Right cardiac atrium (tissue), 5 donors: ENCODE measurements at regions not wholly inside any gene's neighbourhood (a gene's known extent, or its start where the extent isn't known, plus 50 kb on each side); places are given as distances from the start of the nearest gene placed in this dataset.
"Not testable (repeated sequence)": the region's sequence is repeated elsewhere in the genome, so short reads cannot be mapped to it uniquely, and the experiment has no call there.

Source experiments
- ATAC-seq, 2 donors: fragments of 200-7000 bp; cut with Tn5 transposase; one replicate each; pipeline versions ENCODE4 v1.8.0 to v1.9.1; 2020; ENCODE audit warnings: moderate library complexity in 2 of 2, mild to moderate bottlenecking in 1 of 2
- DNase-seq, 3 donors: peaks; one replicate each; pipeline ENCODE4 v3.0.0-alpha.2; 2020
- H3K27ac ChIP-seq: one replicate; pipeline ENCODE4 v1.5.1; 2013; ENCODE audit warnings: mild to moderate bottlenecking, low read length, control low read depth, moderate library complexity
- H3K27me3 ChIP-seq: one replicate; pipeline ENCODE4 v1.6.1; 2013; ENCODE audit not compliant: control insufficient read depth, insufficient read depth
- H3K4me1 ChIP-seq: one replicate; pipeline ENCODE4 v1.6.1; 2013; ENCODE audit warnings: low read length; ENCODE audit not compliant: control insufficient read depth, insufficient read depth
- H3K4me3 ChIP-seq: one replicate; pipeline ENCODE4 v1.5.1; 2013; ENCODE audit warnings: low read length, control low read depth
- H3K9me3 ChIP-seq: one replicate; pipeline ENCODE4 v1.6.1; 2013; ENCODE audit warnings: low read length; ENCODE audit not compliant: control insufficient read depth
- WGBS: extraction: QIAGEN DNeasy Blood & Tissue Kit; methylation state at CpG from one replicate; pipeline ENCODE4 v1.1.7; 2013; 5-methylcytosine and 5-hydroxymethylcytosine counted together
- intact Hi-C, 4 donors: fragments of 100-400 bp; cut with DNase I; formaldehyde crosslinking; loops; one replicate each; pipeline versions ENCODE4 v1.11.0 to v1.14.0; 2022 to 2023
- donor health status: healthy with polysubstance abuse.
- donor health status: DM: no; HTN: yes; CAD: no.
- donor health status: DM: no; HTN: no; CAD: no.
- donor health status: DM: no; HTN: yes; CAD: no; lungs with severe emphysema.
- donor health status: DM: yes; HTN: yes; CAD: no.

DNA sequence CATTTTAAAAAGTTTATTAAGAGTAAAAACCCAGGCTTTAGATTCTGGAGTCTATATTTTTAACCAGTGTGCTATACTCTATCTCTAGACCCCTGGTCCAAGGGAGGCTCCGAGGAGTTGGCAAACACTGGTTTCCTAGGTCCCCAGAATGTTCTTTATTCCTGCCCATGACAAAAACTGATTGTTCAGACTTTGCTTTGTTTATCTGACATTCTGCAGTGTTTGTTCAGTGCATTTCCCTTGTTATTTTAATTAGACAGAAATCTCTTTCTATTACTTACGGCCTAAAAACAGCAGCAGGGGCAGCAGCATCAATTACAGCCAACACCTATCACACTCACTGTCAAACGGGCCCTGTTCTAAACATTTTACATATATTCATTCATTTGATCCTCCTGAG lies 2011.6 kb upstream of the WWC1 start:
- DNase-seq (no peak), ATAC-seq (no peak)
- Histone ChIP-seq H3K4me1 (no peaks in the 10 kb centered on the region), H3K9me3 (no peaks in the 10 kb centered on the region), H3K27me3 (no peaks in the 10 kb centered on the region), H3K4me3 (no peak overlapping the region), H3K27ac (no peak overlapping the region)
- intact Hi-C loops, result no loop called here
- WGBS, result 50% methylated on average over 3 of the region's 3 CpGs

DNA sequence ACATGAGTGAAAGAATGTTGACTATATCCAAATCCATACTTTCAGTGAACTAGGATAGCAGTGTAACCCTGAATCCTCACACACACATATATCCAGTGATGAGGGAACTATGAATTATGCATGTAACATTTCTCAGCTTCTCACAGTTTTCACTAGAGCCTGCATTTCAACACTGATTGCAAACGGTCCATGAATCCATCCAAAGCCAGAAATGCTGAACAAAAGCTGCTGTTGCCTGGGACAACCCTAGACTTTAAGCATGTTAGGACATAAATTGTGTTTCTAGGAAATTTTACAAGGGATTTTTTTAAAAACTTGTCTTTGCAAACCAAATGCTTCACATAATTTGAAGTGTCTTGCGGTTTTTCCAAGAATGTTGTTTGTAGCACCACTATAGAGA lies 2010.0 kb upstream of the WWC1 start:
- DNase-seq (no peak), ATAC-seq (no peak)
- no peak overlapping the region for H3K27ac ChIP-seq
- no peaks in the 10 kb centered on the region for H3K9me3 ChIP-seq
- H3K4me3 ChIP-seq, result no peak overlapping the region
- H3K4me1 ChIP-seq, result no peaks in the 10 kb centered on the region
- no peaks in the 10 kb centered on the region for H3K27me3 ChIP-seq
- WGBS, result 51% methylated on average over 2 of the region's 2 CpGs
- intact Hi-C loops, result no loop called here

DNA sequence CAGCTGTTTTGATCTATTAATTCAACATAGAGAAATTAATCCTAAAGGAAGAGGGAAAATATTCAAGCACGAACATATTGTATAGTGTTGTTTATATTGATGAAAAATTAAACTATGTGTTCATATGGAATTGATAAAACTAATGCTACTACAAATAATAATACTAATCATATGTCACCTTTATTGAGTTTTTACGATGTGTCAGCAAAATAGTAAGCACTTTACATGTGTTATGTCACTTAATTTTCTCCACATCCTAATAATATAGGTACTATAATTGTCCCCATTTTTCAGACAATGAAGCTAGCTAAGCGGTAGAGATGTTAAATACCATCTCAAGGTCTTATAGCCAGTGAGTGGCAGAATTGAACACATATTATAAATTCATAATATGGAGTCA lies 2008.5 kb upstream of the WWC1 start:
- no peaks in the 10 kb centered on the region for H3K27me3 ChIP-seq
- no peak for ATAC-seq
- H3K9me3 ChIP-seq, result no peaks in the 10 kb centered on the region
- intact Hi-C loops, result no loop called here
- no peaks in the 10 kb centered on the region for H3K4me1 ChIP-seq
- H3K4me3 ChIP-seq, result no peak overlapping the region
- 86% methylated on average over 3 of the region's 3 CpGs for WGBS
- no peak for DNase-seq
- H3K27ac ChIP-seq, result no peak overlapping the region

DNA sequence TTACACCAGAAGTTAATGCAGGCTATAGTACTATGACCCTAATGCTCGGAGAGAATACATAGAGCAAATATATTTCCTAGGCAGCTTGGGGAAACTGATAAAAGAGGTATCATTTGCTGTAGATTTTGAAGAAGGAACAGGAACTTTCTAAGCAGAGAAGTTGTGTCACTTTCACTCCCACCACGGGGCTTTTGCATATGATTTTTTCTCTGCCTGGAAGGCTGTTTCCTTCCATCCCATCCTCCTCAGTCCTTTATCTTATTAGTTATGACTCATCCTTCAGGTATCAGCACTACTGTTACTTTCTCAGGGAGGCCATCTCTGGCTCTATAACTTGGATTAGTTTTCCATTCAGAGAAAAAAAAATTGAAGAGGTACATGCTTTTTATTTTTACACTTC lies 2006.1 kb upstream of the WWC1 start:
- no peaks in the 10 kb centered on the region for H3K27me3 ChIP-seq
- DNase-seq, result no peak
- no peaks in the 10 kb centered on the region for H3K4me1 ChIP-seq
- H3K9me3 ChIP-seq, result no peaks in the 10 kb centered on the region
- no peak for ATAC-seq
- intact Hi-C loops, result no loop called here
- H3K27ac ChIP-seq, result no peak overlapping the region
- 52% methylated on average over 2 of the region's 2 CpGs for WGBS
- H3K4me3 ChIP-seq, result no peak overlapping the region

DNA sequence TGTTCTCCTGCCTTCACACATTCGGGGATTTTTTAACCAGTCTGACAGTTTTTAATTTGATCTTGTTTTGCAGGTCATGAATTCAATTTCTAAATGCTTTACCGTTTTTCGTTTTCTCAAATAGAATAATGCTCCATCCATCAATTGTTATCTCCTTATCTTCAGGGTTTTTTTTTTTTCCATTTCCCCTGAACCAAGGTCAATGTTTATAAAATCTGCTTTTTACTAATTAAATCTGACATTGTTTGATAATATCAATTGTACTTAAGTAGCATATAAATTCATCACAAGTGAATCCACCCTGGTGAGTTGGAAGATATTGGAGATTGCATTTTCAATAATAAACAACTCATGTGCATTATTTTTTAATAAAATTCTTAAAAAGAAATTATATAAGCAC lies 2004.6 kb upstream of the WWC1 start:
- Histone ChIP-seq H3K4me3 (no peak overlapping the region), H3K4me1 (no peaks in the 10 kb centered on the region), H3K27me3 (no peaks in the 10 kb centered on the region), H3K27ac (no peak overlapping the region), H3K9me3 (no peaks in the 10 kb centered on the region)
- WGBS, result 80% methylated on average over 3 of the region's 3 CpGs
- DNase-seq (no peak), ATAC-seq (no peak)
- intact Hi-C loops, result no loop called here

DNA sequence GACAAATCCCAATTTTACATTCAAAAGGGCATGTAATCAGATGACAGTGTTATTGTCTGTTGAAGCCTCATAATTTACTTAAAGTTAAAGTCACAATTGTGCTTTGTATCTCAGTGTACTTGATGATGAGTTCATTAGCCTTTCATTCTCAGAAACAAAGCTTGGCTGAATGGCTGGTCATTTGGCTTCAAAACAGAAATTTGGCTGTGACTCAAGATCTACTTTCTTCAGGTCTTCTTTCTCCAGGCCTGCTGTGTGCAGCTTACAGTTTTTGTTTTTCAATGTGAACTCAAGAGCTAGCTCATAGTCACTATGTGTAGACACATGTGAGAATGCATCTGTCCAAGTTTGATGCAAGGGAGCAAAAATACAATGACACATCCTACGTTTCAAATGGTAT lies 2003.6 kb upstream of the WWC1 start:
- H3K4me3 ChIP-seq, result no peak overlapping the region
- H3K27me3 ChIP-seq, result no peaks in the 10 kb centered on the region
- DNase-seq (no peak), ATAC-seq (no peak)
- WGBS, result 54% methylated on average over 1 of the region's 1 CpG
- no peak overlapping the region for H3K27ac ChIP-seq
- no peaks in the 10 kb centered on the region for H3K4me1 ChIP-seq
- intact Hi-C loops, result no loop called here
- no peaks in the 10 kb centered on the region for H3K9me3 ChIP-seq

DNA sequence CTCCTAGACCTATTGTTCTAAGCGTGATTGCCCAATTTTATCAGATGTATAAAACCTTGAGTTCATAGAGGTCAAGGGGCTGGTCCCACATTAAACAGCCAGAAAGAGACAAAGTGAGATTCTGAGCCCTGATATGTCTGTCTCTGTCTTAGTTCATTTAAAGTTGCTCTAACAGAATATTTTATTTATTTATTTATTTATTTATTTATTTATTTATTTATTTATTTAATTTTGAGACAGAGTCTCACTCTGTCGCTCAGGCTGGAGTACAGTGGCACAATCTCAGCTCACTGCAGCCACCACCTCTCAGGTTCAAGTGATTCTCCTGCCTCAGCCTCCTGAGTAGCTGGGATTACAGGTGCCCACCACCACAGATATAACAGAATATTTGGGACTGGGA lies 1999.6 kb upstream of the WWC1 start:
- H3K27ac ChIP-seq, H3K27me3 ChIP-seq, ATAC-seq, H3K4me1 ChIP-seq, intact Hi-C loops, H3K4me3 ChIP-seq, DNase-seq, H3K9me3 ChIP-seq: not testable (repeated sequence)
- WGBS, result 77% methylated on average over 2 of the region's 2 CpGs

DNA sequence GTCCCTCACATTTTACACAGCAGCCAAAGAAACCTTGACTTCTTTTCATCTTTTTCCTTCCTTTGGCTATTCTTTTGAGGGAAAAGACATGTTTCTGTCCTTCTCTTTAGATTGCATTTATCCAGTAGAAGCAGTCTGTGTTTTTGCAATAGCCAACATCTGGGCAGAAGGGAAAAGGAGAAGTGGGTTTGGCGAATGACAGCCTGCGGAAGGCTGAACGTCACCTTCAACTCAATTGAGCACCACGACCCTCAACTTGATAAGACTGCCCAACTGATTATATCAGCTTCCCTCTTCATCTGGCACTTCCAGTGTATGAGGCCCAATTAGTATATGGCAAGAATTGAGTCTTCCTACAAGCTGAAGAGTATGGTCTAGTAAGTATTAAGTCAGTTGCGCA lies 1997.6 kb upstream of the WWC1 start:
- Histone ChIP-seq H3K27me3 (no peaks in the 10 kb centered on the region), H3K4me3 (no peak overlapping the region), H3K9me3 (no peaks in the 10 kb centered on the region), H3K27ac (no peak overlapping the region), H3K4me1 (no peaks in the 10 kb centered on the region)
- 55% methylated on average over 5 of the region's 5 CpGs for WGBS
- ATAC-seq (no peak), DNase-seq (no peak)
- intact Hi-C loops, result no loop called here

DNA sequence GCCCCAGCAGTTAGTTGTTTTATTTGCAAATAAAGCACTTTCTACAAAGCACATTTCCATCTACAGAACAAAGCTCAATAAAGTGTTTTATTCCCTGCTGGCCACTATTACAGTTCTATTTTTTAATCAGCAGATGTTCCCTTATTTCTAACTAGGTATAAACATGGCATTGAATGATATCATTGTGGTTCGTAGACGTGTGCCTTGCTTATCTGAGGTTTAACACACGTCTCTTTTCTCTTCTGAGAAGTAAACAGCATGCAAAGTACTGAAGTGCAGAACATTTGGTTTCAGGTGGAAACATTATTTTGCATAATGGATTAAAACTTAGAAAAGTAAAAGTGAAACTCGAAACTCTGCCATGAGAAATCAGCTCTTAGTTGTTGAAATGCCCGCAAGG lies 1989.3 kb upstream of the WWC1 start:
- intact Hi-C loops, result no loop called here
- ATAC-seq (no peak), DNase-seq (no peak)
- Histone ChIP-seq H3K4me1 (no peaks in the 10 kb centered on the region), H3K27me3 (no peaks in the 10 kb centered on the region), H3K9me3 (no peaks in the 10 kb centered on the region), H3K27ac (no peak overlapping the region), H3K4me3 (no peak overlapping the region)
- WGBS, result 60% methylated on average over 5 of the region's 5 CpGs

DNA sequence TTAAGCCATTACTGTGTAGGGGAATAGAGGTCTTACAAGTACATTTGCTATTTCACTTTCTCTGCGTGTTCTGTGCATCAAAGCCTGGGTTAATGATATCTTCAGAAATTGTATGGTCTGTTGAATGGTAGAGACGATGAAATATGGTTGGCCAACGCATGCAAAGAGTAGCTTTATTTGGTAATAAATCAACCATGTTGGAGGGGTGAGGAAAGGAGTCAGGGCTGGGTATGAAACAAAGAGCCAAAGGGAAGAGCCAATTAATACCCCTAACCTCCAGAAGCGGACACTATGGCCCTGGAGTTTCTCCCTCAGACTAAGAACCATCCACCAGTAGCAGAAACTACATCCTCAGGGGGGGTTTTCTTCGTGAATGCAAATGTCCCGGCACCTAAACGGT lies 1974.0 kb upstream of the WWC1 start:
- intact Hi-C loops, result no loop called here
- 73% methylated on average over 7 of the region's 7 CpGs for WGBS
- Histone ChIP-seq H3K4me1 (no peaks in the 10 kb centered on the region), H3K9me3 (no peaks in the 10 kb centered on the region), H3K4me3 (no peak overlapping the region), H3K27ac (no peak overlapping the region), H3K27me3 (no peaks in the 10 kb centered on the region)
- ATAC-seq (no peak), DNase-seq (no peak)

DNA sequence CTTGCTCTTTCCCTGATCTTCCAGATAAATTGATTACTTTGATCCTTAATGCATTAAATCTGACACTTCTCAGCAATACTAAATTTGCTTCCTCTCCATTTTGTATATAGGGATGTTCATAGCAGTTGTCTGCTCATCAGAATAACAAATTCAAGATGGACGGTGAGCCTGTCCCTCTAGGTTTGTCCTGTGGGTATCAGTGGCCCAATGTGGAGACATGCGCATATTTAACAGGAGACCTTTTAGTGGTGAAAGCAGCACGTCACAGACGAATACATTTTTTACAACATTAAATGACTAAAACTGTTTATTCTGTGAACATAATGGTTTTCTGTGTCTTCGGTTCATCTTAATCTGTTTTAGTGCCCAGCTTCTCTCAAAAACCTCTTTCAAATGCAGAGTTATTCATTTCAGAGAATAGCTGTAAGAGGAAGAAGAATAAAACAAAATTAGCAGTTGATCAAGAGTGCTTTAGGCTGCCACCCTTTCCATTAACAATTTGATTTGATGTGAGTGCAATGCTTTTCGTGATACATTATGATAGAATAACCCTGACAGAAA lies 1970.4 kb upstream of the WWC1 start:
- Histone ChIP-seq H3K9me3 (no peaks in the 10 kb centered on the region), H3K27me3 (no peaks in the 10 kb centered on the region), H3K4me3 (no peak overlapping the region), H3K4me1 (no peaks in the 10 kb centered on the region), H3K27ac (no peak overlapping the region)
- ATAC-seq (no peak), DNase-seq (no peak)
- intact Hi-C loops, result no loop called here
- WGBS, result 65% methylated on average over 6 of the region's 6 CpGs

DNA sequence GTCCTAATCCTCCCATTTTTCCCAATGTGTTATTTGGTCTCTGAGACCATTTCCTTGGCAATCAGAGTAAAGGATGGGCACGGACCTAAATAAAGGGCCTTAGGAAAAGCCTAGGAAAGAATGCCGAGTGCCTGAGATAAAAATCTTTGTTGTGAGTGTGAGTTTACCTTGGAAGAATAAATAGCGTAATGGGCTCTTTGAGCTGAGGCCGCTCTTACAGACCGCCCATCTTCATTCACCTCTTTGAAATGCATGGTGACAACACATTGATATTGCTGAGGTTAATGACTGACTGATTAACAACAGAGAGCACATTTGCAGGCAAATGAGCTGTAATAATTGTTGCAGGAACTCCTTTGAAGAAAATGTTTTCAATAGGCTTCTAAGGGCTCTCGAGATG lies 1967.1 kb upstream of the WWC1 start:
- no peaks in the 10 kb centered on the region for H3K4me1 ChIP-seq
- H3K27me3 ChIP-seq, result no peaks in the 10 kb centered on the region
- no peaks in the 10 kb centered on the region for H3K9me3 ChIP-seq
- intact Hi-C loops, result no loop called here
- no peak for DNase-seq
- no peak overlapping the region for H3K4me3 ChIP-seq
- ATAC-seq, result no peak
- 48% methylated on average over 6 of the region's 6 CpGs for WGBS
- no peak overlapping the region for H3K27ac ChIP-seq
